Retinal pigment epithelial cell (primary cell): ENCODE measurements at regions not wholly inside any gene's neighbourhood (a gene's known extent, or its start where the extent isn't known, plus 50 kb on each side); places are given as distances from the start of the nearest gene placed in this dataset.

ENCODE experiments used
- DNase-seq: peaks from one replicate; pipeline ENCODE4 v3.0.0-alpha.2; 2010; ENCODE audit warnings: low read depth
- H3K4me3 ChIP-seq: 2 replicates; pipeline ENCODE4 v1.5.1; 2011; ENCODE audit warnings: mild to moderate bottlenecking, low read length, control low read depth, moderate library complexity
- TF ChIP-seq, protein P1 (sequence below): conservative IDR thresholded peaks from 2 replicates; pipeline ENCODE4 v1.5.1; 2011; ENCODE audit warnings: low read depth, low read length, control low read depth, inconsistent platforms

DNA sequence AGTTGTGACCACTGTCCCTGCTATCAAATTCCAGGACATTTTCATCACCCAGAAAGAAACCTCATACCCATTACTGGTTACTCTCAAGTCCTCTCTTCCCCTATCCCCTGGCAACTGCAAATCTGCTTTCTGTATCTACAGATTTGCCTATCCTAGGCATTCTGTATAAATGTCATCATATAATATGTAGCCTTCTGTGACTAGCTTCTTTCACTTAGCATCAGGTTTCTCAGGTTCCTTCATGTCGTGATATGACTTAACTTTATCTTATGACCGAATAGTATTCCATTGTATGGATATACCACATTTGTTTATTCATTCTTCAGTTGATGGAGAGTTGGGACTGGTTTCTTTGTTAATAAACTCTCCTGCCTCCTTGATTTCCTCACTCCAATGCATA, 60.5 kb downstream of the PMAIP1 start:
- TF ChIP-seq, protein P1, sequence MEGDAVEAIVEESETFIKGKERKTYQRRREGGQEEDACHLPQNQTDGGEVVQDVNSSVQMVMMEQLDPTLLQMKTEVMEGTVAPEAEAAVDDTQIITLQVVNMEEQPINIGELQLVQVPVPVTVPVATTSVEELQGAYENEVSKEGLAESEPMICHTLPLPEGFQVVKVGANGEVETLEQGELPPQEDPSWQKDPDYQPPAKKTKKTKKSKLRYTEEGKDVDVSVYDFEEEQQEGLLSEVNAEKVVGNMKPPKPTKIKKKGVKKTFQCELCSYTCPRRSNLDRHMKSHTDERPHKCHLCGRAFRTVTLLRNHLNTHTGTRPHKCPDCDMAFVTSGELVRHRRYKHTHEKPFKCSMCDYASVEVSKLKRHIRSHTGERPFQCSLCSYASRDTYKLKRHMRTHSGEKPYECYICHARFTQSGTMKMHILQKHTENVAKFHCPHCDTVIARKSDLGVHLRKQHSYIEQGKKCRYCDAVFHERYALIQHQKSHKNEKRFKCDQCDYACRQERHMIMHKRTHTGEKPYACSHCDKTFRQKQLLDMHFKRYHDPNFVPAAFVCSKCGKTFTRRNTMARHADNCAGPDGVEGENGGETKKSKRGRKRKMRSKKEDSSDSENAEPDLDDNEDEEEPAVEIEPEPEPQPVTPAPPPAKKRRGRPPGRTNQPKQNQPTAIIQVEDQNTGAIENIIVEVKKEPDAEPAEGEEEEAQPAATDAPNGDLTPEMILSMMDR = no peak
- no peak for DNase-seq
- H3K4me3 ChIP-seq = no peak overlapping the region

DNA sequence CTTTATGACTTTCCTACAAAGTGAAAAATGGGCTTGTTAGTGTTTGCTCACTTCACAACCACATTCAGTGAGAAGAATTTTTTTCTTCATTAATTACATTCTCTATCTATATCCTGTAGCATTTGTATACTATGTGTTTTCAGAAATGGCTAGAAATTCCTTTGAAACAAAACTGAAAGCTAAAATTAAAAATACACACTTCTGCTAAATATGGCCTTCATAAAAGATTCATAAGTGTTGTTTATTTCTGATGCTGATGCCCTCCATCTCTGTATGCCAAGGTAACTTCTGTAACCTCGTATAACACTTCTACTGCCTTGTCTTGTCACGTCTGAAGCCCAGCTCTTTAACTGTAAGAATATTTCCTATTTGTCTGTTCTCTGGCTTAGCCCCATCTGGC, 59.8 kb downstream of the PMAIP1 start:
- TF ChIP-seq, protein P1 = no peak
- DNase-seq = no peak
- H3K4me3 ChIP-seq = no peak overlapping the region

DNA sequence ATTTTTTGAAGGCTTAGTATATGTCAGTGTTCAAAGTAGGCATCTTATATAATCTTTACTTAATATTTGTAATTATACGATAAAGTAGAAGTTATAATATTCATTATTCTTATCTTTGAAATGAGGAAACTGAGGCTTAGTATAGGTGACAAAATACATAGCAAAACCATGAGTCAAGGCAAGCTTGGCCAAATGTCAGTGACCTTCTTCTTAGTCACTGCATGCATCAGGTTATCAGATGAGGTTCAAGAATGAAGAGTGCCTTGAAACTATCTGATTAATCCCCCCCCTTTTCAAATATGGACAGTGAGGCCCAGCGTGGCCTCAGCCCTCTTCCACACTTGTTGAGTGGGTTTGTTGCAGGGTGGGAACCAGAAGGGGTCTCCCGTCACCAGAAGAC, 59.3 kb downstream of the PMAIP1 start:
- H3K4me3 ChIP-seq = no peak overlapping the region
- TF ChIP-seq, protein P1 = no peak

DNA sequence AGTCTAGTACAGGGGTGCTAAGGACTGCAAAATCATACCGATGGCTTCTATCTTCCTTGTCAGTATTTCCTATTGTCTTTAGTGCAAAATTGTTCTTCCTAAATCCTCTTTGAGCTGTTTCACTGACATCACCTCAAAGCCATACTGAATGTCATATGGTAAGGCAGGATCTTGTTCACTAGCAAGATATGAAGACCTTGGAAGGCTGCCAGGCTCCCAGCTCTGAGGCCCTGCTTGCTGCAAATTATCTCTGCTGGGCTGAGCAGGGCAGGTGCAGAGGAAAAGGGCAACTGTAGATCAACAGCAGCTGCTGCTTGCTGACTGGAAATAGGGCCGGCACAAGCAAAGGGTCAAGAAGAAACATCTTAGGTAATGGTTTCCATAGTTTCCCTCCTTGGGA, 58.2 kb downstream of the PMAIP1 start:
- H3K4me3 ChIP-seq = no peak overlapping the region
- DNase-seq = peak; percentile 69
- TF ChIP-seq, protein P1 = no peak

More for the DNA sequence above, 59.3 kb downstream of the PMAIP1 start:
- no peak for DNase-seq

DNA sequence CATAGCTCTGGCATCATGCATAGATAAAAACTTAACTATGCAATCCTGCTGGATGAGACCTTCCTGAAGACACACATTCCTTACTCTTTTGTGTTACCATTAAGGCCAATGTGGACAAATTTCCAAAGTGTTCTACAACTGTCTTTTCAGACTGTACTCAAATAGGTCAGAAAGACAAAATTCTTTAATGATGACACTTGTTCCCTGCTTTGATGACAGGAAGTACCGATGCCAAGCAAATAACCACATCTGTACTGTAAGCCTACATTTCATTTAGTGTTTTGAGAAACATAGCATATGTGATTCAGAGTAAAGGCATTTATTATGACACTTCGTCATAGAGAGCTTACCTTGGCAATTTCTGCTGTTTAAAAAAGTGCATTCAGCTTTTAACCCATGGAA, 55.0 kb downstream of the PMAIP1 start:
- H3K4me3 ChIP-seq = no peak overlapping the region
- TF ChIP-seq, protein P1 = no peak
- DNase-seq = peak; percentile 16

DNA sequence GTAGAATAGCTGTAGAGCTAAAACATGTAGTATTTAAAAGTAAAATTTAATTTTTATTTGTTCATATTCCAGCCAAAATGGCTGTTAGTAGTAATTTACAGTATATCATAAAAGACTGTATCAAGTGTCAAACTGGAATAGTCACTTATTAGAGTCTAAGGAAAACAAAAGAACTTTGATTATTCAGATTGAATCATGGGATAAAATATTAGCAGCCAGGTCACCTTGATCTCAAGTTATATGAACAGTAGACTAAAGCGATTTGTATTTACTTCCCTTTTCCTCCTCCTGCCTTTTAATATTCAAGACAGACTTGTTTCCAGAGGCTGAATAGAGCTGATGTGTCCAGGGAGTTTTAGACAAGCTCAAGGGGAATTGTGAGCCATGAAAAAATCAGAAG, 54.4 kb downstream of the PMAIP1 start:
- TF ChIP-seq, protein P1 = no peak
- no peak overlapping the region for H3K4me3 ChIP-seq
- no peak for DNase-seq
